NCI-H1092 (cell line): ENCODE measurements at regions not wholly inside any gene's neighbourhood (a gene's known extent, or its start where the extent isn't known, plus 50 kb on each side); places are given as distances from the start of the nearest gene placed in this dataset.

ENCODE experiments used
- DNase-seq: peaks from one replicate; lab custom pipeline; 2025; lab: John Stamatoyannopoulos, UW

DNA sequence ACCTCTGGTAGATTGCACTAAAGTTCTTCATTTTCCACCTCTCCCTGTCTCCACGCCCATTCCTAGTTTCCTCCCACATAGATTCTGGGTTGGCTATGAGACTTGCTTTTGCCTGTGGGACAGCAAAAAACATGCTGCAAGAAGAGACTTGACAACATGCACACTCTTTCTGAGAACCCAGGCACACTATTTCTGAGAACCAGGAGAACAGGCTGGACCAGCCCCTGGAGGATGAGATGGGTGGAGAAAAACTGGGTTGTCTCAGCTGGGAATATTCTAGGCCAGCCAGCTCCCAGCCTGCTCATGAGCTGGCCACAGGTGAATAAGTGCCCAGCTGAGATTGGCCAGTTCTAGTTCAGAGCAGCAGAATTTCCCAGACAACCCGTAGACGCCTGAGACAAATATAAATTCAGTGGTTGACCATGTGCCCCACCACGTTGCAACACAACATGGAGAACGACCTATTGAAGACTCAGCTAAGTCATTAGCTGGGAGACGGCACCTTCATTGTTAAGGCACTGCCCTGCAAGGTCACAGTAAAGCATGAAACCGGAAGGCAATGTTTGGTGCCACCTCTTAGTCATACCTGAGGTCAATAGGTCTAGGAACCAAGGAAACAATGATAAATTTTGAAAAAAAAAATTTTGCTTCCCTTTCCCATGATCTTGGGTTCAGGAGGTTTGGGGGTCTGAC, 92.7 kb upstream of the AKR1E2 start:
- DNase-seq = no peak

GRCh38 chr10:4730998-4731397, 95.0 kb upstream of the AKR1E2 start:
- no peak for DNase-seq

DNA sequence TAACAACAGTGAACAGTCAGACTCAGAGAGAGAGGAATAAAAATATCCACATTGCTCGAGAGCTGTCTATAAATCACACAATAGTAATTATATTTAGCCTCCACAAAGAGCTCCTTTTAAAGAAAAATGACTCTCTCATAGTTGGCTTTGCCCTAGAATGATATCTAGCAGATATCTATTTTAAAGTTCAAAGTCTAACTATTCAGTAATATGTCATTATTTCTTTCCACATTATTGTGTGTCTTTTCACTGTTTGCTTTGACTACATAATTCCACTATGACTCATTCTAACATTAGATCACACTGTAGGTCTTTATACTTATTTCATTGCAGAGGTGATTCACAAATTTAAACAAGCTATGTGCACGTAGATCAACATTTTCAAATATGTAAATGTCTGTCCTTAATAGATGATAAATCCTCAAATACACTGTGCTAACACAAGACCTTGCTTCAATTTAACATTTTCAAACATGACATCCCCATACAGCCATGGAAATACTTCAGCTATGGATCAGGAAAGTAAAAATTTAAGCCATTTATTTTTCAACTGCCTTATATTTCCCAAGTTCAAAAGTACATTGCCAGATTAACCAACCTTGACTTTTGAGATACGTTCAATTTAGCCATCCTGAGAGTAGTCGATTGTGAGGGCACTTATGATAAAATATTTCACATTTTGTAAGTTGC, 99.9 kb upstream of the AKR1E2 start:
- no peak for DNase-seq

GRCh38 chr10:4723860-4724259, 102.1 kb upstream of the AKR1E2 start:
- no peak for DNase-seq

GRCh38 chr10:4721999-4722753, 103.8 kb upstream of the AKR1E2 start:
- no peak for DNase-seq

DNA sequence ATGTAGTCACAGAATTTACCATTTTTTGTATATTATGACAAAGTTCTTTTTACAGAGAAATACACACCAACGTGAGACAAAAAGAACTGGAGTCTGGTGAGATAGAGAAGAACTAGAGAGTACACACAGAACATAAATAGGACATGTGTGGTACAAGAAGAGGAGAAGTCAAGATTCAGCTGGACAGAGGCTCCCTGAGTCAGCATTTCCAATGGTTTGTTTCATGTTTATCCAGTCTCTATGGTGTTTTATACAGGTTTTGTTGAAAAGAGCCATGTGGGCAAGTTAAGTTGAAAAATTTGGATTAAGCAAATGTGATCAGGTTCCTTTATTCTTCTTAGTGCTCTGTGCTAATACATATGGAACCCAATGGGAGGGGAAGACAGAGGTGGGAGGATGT, 105.5 kb upstream of the AKR1E2 start:
- DNase-seq = no peak

- no peak for DNase-seq
Observed at GRCh38 chr10:4719671-4720070, 106.3 kb upstream of the AKR1E2 start.

DNA sequence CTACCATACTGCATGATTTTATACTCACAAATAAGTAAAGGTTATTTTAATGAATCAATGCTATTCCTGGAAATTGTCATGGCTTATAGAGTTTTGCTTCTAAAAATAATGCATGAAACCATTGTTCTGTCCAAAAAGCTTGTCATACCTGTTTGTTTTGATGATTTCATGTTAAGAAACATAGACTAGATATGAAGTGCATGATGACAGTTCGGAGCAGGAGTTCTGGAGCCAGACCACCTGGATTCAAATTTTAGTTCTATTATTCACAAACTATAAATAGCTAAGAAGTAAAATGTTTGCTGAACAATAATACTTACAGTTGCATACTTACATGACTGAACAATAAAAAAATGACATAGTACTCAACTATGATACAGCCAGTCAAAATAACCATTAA, 107.0 kb upstream of the AKR1E2 start:
- DNase-seq = no peak

DNA sequence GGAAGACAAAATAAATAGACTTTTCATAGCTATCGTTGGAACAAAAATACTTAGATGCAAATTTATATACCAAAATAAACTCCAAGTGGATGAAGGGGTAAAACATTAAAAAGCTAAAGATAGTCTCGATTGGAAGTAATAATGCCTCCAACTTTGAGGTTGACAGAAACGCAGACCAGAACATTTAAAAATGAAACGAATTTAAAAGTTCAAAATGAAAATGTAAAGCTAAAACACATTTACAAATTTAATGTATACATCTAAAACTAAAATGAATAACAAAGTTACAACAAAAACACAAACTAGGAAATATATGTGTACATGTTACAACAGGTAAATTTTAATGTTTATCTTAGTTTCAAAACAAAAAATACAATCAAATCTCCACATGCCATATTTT, 107.5 kb upstream of the AKR1E2 start:
- no peak for DNase-seq

DNA sequence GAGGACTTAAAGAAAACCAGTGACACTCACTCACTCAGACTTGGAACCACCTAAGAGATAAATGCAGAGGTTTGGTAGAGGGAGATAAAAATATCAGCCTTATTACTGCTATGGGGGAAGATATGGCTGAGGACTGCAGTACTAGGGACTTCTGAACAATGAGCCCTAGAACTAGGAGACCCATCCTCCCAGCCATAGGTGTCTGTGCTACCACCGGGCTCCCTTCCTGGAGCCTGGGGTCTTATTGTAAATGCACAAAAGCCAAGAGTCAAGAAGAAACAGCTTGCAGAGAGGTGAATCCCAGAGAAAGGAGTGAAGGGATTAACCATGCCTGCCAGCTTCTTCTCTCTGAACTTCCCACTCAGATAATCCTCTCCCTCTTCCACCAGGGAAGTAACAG, 108.3 kb upstream of the AKR1E2 start:
- no peak for DNase-seq

DNA sequence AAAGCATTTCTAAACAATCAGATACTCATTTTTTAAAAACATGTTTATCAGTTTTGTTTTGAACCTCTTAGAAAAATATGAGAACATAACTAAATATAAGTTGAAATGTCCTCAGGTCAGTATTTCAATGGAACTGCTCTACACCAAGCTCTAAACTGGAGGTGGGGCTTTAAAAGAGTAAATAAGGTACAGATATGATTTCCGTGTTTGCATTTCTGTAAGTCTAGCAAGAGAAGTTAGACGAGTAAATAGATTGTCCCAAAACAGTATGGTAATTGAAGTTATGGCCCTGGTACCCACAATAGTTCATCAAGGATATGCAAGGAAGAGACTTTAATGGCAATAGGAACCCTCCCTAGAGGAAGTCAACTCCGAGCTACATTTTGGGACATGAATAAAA, 115.1 kb upstream of the AKR1E2 start:
- no peak for DNase-seq

DNA sequence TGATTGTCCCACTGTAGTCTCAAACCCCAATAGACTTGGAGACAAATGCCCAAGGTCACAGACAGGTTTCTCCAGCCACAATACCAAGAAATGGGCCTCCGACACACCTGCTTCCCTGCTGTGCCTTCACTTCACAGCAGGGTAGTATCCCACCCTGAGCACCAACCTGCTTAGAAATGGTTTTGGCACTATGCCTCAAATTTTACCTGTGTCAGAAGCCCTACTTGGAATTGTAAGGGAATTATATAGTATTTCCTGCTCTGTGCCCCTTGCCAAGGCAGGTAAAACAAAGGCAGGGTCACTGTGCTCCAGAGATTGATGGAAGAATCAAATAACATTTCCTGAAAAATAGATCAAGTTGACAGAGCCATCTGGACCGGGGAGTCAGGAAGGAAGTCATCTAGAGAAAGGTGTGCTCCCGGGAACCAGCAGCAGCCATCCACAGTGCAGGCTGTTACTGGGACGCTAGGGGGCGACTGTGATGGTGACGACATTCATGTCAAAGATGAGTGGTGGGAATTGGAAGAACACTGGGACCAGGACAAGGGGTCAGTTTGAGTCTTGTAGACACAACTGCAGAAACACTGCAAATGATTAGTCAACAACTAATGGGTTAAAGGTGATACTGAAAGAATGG, 117.8 kb upstream of the AKR1E2 start:
- no peak for DNase-seq

GRCh38 chr10:4707221-4707620, 118.8 kb upstream of the AKR1E2 start:
- no peak for DNase-seq

DNA sequence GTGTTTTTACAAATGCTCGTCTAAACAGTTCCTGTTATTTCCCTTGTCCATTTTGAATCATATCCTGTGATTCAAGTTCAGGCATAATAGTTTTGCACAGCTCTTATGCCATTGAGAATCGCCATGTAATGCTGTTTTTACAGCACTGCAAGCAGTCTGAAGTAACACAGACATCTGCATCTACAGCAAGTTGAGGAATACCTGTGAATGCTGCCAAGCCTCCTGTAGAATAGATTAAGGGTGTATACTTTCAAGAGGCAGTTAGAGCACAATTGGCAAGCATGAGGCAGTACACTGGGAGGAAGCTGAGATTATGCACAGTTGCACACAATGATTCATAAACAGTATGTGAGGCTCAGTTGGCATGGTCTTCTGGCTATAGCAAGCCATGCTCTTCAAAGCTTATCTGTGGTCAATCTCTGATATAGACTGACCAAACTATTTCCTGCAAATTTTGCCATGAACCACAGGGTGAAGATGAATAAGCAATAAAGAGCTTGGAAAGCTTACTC, 121.9 kb upstream of the AKR1E2 start:
- no peak for DNase-seq

- DNase-seq = no peak
Observed at GRCh38 chr10:4701016-4701415, 125.0 kb upstream of the AKR1E2 start.

GRCh38 chr10:4699950-4700730, 125.9 kb upstream of the AKR1E2 start:
- no peak for DNase-seq

DNA sequence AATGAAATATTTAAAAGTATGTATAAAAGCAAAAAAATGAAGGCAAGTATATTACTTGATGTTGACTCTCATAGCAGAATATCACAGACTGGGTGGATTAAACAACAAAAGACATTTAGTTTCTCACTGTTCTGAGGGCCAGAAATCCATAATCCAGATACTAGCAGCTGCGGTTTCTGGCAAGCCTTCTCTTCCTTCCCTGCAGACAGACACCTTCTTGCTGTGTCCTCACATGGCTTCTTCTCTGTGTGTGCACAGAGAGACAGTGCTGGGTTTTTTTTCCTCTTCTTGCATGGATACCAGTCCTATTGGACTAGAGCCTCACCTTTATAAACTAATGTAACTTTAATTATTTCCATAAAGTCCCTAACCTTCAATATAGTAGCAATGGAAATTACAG, 127.9 kb upstream of the AKR1E2 start:
- DNase-seq = no peak

DNA sequence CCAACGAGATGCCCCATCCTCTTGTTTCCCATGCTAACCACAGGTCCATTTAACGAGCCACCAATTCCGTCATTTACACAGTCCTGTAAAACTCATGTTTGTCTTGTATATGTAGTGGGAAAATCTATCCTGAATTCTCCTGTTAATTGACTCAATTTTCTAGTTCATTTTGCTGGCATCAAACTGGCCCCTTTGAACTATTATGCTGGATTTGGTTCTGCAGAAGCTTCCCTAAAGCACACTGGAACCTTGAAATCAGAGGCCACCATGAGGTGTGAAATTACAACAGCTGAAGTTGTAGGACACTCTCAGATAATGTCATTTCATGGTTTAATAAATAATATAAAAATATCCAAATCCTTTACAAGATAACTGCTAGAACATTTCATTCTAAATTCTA, 129.8 kb upstream of the AKR1E2 start:
- no peak for DNase-seq

- DNase-seq = no peak
Observed at GRCh38 chr10:4693967-4694366, 132.0 kb upstream of the AKR1E2 start.

DNA sequence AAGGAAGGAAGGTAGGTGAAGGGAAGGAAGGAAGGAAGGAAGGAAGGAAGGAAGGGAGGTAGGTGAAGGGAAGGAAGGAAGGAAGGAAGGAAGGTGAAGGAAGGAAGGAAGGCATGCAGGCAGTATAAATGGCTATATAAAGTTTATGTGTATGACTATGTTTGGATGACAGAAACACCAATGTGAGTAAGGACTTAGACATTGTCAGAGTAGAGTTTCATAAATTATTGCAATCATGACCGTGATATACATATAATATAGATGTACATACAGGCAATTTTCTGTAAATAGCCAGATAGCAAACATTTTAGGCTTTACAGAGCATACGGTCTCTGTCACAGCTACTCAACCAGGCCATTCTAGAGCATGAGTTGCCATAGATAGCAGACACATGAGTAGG, 133.8 kb upstream of the AKR1E2 start:
- no peak for DNase-seq

- no peak for DNase-seq
Observed at GRCh38 chr10:4691776-4692175, 134.2 kb upstream of the AKR1E2 start.

DNA sequence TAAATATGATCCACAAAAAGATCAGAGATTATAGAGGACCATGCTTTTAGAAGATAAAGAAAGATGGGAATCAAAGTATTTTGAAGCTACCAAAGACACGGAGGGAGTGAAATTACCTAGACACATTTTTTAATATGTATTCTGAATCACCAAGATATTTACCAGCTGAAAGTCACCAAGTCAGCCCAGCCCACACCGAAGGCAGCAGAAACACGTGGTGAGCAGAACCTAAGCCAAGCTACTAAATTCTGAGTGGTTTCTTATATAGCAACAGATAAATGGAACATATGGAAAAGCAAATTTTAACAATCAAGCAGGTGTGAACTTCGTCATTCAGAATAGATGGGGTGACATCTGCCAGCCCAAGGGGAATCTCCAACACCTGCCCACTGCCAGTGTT, 134.7 kb upstream of the AKR1E2 start:
- no peak for DNase-seq
